MV-4-11 (cell line): ENCODE measurements at regions not wholly inside any gene's neighbourhood (a gene's known extent, or its start where the extent isn't known, plus 50 kb on each side); places are given as distances from the start of the nearest gene placed in this dataset.
"Not testable (repeated sequence)": the region's sequence is repeated elsewhere in the genome, so short reads cannot be mapped to it uniquely, and the experiment has no call there.

Experiments used
- DNase-seq: peaks from one replicate; lab custom pipeline; 2025; lab: John Stamatoyannopoulos, UW

DNA sequence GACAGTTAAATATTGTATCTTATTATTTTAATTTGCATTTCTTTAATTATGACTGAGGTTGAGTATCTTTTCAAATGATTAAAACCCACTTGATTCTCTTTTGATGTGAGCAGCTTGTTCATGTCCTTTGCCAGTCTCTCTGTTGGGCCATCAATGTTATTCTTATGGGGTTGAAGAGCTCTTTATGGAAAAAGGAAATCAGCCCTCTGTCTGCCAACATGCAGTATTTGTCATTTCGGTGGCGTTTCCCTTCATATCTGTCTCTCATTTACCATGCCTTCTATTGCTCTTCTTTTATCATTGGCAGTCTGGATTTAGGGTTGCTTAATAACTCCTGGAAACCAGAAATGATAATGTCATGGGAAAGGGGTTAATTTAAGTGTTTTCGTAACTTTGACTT, 340.7 kb upstream of the DNAJC19 start:
- no peak for DNase-seq

DNA sequence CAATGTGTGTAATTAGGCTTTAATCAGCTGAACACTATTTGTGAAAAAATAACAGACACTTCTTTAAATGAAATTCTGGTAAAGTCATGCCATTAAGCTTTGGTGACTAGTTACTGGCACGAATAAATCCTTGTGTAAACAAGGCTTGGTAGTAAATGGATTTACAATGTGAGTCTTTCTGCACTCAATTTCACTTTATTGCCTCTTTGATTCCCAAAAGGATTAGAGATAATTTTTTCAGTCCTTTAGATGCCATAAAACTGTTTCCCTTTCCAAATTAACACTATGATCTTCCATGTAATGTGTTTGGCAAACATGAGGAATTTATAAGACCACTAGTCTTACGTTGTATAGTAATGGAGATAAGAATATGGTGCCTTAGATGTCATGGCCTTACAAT, 339.5 kb upstream of the DNAJC19 start:
- DNase-seq = no peak

DNA sequence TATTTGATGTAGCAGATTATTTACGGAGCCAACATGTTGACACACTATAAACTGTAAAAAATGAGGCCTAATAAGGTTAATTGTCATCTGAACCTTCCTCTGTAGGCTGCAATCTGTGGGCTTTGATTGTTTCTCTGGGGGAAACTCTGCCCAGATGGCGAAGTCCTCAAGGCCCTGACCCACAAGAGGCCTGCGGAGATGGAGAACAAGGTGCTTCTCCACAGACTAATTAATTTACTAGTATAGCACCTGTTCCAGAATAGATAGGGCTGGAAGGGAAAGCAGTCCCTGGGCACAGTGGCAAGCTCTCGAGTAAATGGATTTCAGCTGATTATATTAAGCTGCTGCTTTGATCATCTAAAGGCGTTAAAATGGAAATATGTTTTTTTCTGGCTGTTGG, 338.8 kb upstream of the DNAJC19 start:
- DNase-seq = no peak

DNA sequence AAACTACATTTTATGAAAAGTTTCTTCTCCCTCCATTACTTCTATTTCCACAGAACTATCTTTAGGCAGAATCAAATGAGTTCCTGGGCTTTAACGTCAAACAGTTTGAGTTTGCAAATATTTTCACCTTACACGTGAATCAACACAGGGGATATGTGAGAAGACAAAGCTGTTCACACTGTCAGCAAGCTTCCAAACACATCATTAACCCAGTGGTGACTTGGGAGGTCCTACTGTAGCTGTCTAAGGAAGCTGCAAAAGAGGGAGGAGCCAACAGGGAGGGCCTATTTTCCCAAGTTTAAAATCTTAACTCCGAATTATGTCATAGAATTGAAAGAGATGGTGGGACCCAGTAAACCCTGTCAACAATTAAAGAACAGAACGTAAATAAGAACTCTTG, 337.8 kb upstream of the DNAJC19 start:
- DNase-seq = no peak

- peak; percentile 11 for DNase-seq
Measured at GRCh38 chr3:181326637-181327223, 337.2 kb upstream of the DNAJC19 start.

- not testable (repeated sequence) for DNase-seq
Measured at GRCh38 chr3:181324516-181324915, 335.0 kb upstream of the DNAJC19 start.

DNA sequence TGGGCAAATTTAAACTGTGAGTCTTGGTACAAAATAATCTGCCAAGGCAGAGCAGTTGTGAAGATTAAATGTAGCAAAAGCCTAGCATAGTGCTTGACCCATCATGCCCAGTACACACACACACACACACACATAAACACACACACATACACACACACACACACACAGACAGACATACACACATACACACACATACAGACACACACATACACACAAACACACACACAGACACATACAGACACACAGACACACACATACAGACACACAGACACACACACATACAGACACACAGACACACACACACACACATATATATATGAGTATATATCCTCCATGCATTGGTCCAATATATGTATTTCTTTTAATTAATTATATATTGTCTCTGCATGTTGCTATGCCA, 328.8 kb upstream of the DNAJC19 start:
- DNase-seq = no peak

- DNase-seq = no peak
Measured at GRCh38 chr3:181317508-181317907, 328.0 kb upstream of the DNAJC19 start.

GRCh38 chr3:181316482-181316881, 326.9 kb upstream of the DNAJC19 start:
- DNase-seq = peak; percentile 6

- no peak for DNase-seq
Measured at GRCh38 chr3:181313335-181313734, 323.8 kb upstream of the DNAJC19 start.

DNA sequence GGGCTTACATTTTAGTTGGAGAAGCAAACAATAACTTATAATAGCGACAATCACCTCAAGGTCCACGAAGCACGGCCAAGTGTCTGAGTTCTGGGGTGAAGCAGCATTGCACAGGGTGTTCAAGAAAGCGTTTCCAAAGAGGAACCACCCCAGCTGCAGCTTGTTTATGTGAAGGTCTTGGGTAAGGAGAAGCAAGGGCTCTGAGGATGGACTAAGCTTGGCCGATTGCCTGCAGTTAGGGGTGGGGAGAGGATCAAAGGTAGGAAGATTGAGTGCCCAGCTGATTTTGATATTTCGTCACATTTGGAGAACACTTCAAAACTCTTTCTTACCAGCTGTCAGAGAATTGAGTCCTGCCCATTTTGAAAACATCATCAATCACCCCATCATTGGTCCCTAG, 321.6 kb upstream of the DNAJC19 start:
- DNase-seq = no peak

DNA sequence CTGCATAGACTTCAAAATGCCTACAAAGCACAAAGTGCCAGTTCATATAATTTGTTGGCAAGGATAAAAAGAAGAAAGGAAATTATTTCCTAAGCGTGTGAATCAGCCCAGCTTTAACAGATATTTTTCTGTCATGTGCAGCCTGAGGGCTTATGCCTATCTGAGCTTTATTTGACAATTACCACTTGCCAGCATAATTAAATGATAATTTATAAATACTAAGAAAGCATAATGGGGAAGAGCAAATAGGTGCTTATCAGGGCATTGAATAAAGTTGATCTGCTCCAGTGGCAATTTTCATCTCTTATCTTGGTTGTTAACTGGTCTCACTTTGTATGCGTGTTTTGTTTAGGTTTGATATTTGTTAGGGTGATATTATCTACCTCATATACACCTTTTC, 313.4 kb upstream of the DNAJC19 start:
- no peak for DNase-seq

GRCh38 chr3:181300033-181300432, 310.5 kb upstream of the DNAJC19 start:
- DNase-seq = no peak

GRCh38 chr3:181298421-181298820, 308.9 kb upstream of the DNAJC19 start:
- no peak for DNase-seq

GRCh38 chr3:181292984-181293383, 303.4 kb upstream of the DNAJC19 start:
- no peak for DNase-seq

GRCh38 chr3:181290941-181291340, 301.4 kb upstream of the DNAJC19 start:
- no peak for DNase-seq

- no peak for DNase-seq
Measured at GRCh38 chr3:181289306-181289705, 299.8 kb upstream of the DNAJC19 start.

- no peak for DNase-seq
Measured at GRCh38 chr3:181288145-181288544, 298.6 kb upstream of the DNAJC19 start.

- DNase-seq = no peak
Measured at GRCh38 chr3:181279239-181279565, 289.7 kb upstream of the DNAJC19 start.

GRCh38 chr3:181278468-181279238, 289.1 kb upstream of the DNAJC19 start:
- no peak for DNase-seq

GRCh38 chr3:181276358-181276896, 286.9 kb upstream of the DNAJC19 start:
- DNase-seq = no peak

DNA sequence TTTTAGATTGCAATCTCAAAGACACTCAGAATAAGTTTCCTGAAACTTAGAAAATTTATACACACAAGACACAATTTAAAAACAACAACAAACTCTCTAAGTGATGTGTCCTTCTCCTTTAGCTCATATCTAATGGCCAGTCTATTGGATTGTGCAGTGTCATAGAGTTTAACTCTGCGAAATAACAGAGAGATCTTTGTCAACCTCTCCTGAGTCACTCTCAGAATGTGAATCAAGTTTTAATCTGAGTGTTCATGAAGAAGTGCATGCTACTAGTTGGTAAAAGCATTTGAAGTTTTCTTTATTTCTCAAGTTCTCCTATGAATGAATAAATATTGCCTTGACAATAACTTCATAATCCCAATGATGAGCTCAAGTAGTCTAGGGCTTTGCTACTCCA, 284.5 kb upstream of the DNAJC19 start:
- DNase-seq = no peak

DNA sequence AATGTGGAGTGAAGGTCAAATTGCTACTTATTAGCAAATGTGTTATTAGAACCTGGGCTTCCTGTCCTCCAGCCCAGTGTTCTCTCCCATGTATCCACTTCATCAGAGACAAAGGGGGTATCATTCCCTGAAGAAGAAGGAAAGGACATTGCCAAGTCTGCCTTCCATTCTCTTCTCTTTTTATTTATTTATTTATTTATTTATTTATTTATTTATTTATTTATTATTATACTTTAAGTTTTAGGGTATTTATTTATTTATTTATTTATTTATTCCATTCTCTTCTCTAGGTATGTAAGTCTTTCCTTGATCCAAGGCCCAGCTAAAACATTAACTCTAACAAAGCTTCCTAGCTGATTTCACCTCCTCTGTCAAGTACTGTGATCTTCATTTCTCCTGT, 277.8 kb upstream of the DNAJC19 start:
- no peak for DNase-seq
